ENCODE measurements at regions not wholly inside any gene's neighbourhood (a gene's known extent, or its start where the extent isn't known, plus 50 kb on each side); places are given as distances from the start of the nearest gene placed in this dataset.

GRCh38 chr9:19597176-19597575 lies 188.4 kb downstream of the ACER2 start:
- DNase-seq (ENCODE audit: low read depth in 2 of 2), result no peak

- DNase-seq (ENCODE audit: low read depth in 2 of 2), result no peak
These were observed 186.2 kb downstream of the ACER2 start for GRCh38 chr9:19595003-19595402.

- no peak for DNase-seq (ENCODE audit: low read depth in 2 of 2)
These were observed 178.9 kb downstream of the ACER2 start for GRCh38 chr9:19587678-19588077.

- DNase-seq (ENCODE audit: low read depth in 2 of 2), result no peak
These were observed 175.1 kb downstream of the ACER2 start for GRCh38 chr9:19583890-19584289.

GRCh38 chr9:19577411-19577810 lies 168.6 kb downstream of the ACER2 start:
- DNase-seq (ENCODE audit: low read depth in 2 of 2), result no peak

GRCh38 chr9:19568946-19569345 lies 160.1 kb downstream of the ACER2 start:
- DNase-seq (ENCODE audit: low read depth in 2 of 2), result no peak

GRCh38 chr9:19564396-19565061 lies 155.7 kb downstream of the ACER2 start:
- no peak for DNase-seq (ENCODE audit: low read depth in 2 of 2)

GRCh38 chr9:19555214-19555613 lies 146.4 kb downstream of the ACER2 start:
- no peak for DNase-seq (ENCODE audit: low read depth in 2 of 2)

GRCh38 chr9:19554529-19554928 lies 145.7 kb downstream of the ACER2 start:
- DNase-seq (ENCODE audit: low read depth in 2 of 2), result no peak

- no peak for DNase-seq (ENCODE audit: low read depth in 2 of 2)
These were observed 144.6 kb downstream of the ACER2 start for GRCh38 chr9:19553441-19553840.

GRCh38 chr9:19552282-19553105 lies 143.7 kb downstream of the ACER2 start:
- no peak for DNase-seq (ENCODE audit: low read depth in 2 of 2)

GRCh38 chr9:19551124-19551929 lies 142.5 kb downstream of the ACER2 start:
- DNase-seq (ENCODE audit: low read depth in 2 of 2), result no peak

- DNase-seq (ENCODE audit: low read depth in 2 of 2), result no peak
These were observed 141.2 kb downstream of the ACER2 start for GRCh38 chr9:19550009-19550408.

- no peak for DNase-seq (ENCODE audit: low read depth in 2 of 2)
These were observed 124.6 kb downstream of the ACER2 start for GRCh38 chr9:19533373-19533772.

GRCh38 chr9:19527663-19528062 lies 118.9 kb downstream of the ACER2 start:
- DNase-seq (ENCODE audit: low read depth in 2 of 2), result no peak

GRCh38 chr9:19522558-19522957 lies 113.7 kb downstream of the ACER2 start:
- no peak for DNase-seq (ENCODE audit: low read depth in 2 of 2)

GRCh38 chr9:19521205-19521604 lies 112.4 kb downstream of the ACER2 start:
- no peak for DNase-seq (ENCODE audit: low read depth in 2 of 2)

- no peak for DNase-seq (ENCODE audit: low read depth in 2 of 2)
These were observed 108.6 kb downstream of the ACER2 start for GRCh38 chr9:19517202-19517942.

GRCh38 chr9:19516348-19516747 lies 107.5 kb downstream of the ACER2 start:
- no peak for DNase-seq (ENCODE audit: low read depth in 2 of 2)

- no peak for DNase-seq (ENCODE audit: low read depth in 2 of 2)
These were observed 105.0 kb downstream of the ACER2 start for GRCh38 chr9:19513671-19514275.

GRCh38 chr9:19512103-19512832 lies 103.5 kb downstream of the ACER2 start:
- no peak for DNase-seq (ENCODE audit: low read depth in 2 of 2)

All from stimulated activated CD4-positive, alpha-beta T cell treated with anti-CD3 and anti-CD28 coated beads, Interleukin-4, amount 100 ng/mL, for 48 hours (primary cell).